ENCODE measurements at regions not wholly inside any gene's neighbourhood (a gene's known extent, or its start where the extent isn't known, plus 50 kb on each side); places are given as distances from the start of the nearest gene placed in this dataset.

DNA sequence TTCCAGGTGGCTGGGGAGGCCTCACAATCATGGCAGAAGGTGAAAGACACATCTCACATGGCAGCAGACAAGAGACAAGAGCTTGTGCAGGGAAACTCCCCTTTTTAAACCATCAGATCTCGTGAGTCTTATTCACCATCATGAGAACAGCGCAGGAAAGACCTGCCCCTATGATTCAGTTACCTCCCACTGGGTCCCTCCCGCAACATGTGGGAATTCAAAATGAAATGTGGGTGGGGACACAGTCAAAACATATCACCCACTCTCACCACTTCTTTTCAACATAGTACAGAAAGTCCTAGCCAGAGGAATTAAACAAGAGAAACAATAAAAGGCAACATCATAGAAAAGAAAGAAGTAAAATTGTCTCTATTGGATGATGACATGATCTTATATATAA lies 223.4 kb upstream of the SLC24A2 start:
- H3K4ac ChIP-seq (ENCODE audit: low read depth, low read length) = no peak overlapping the region

More for the DNA sequence above, 223.4 kb upstream of the SLC24A2 start:
- Histone ChIP-seq H2AFZ (replicated peaks; ENCODE audit: low read length, poor library complexity) (no peak overlapping the region), H2AK5ac (ENCODE audit: low read depth, low read length) (no peak overlapping the region), H3K56ac (ENCODE audit: extremely low read depth, insufficient read depth, low read length) (no peak overlapping the region), H3K27me3 (ENCODE audit: control insufficient read depth, insufficient read depth, low read length) (no peaks in the 10 kb centered on the region), H2BK5ac (ENCODE audit: low read depth, low read length, poor library complexity, severe bottlenecking) (no peak overlapping the region), H2BK120ac (ENCODE audit: low read depth, low read length) (no peak overlapping the region), H3K27ac (ENCODE audit: insufficient read depth, low read length) (no peak overlapping the region), H3K4me1 (ENCODE audit: control insufficient read depth, insufficient read depth, low read length) (no peaks in the 10 kb centered on the region), H3K79me1 (ENCODE audit: low read depth in 1 of 2, low read length in 2 of 2) (no peaks in the 10 kb centered on the region), H2AK9ac (replicated peaks; ENCODE audit: low read depth, low read length, poor library complexity) (no peak overlapping the region), H3K36me3 (ENCODE audit: control insufficient read depth, insufficient read depth, low read length) (no peaks in the 10 kb centered on the region), H3K14ac (replicated peaks; ENCODE audit: low read depth, low read length) (no peak overlapping the region), H4K8ac (ENCODE audit: low read depth in 2 of 2, low read length in 2 of 2) (no peak overlapping the region), H3K9me3 (ENCODE audit: control insufficient read depth, insufficient read depth, low read length) (no peaks in the 10 kb centered on the region), H3K4me3 (ENCODE audit: insufficient read depth, low read depth, low read length) (no peak overlapping the region), H3K18ac (ENCODE audit: low read depth, low read length) (no peak overlapping the region), H4K20me1 (ENCODE audit: insufficient read depth, low read length) (no peaks in the 10 kb centered on the region), H3K9ac (ENCODE audit: low read depth, low read length) (no peak overlapping the region), H2BK20ac (ENCODE audit: low read depth, low read length) (no peak overlapping the region), H3K4me2 (ENCODE audit: low read depth, low read length) (no peak overlapping the region), H3K23ac (ENCODE audit: low read depth, low read length) (no peak overlapping the region), H3K9me1 (ENCODE audit: insufficient read depth, low read length) (no peaks in the 10 kb centered on the region), H2BK15ac (ENCODE audit: low read depth, low read length) (no peak overlapping the region), H4K91ac (ENCODE audit: insufficient read depth, low read depth, low read length) (no peak overlapping the region), H4K5ac (ENCODE audit: low read depth, low read length) (no peak overlapping the region)
- ChIA-PET CTCF (no interaction called here), POLR2A (ENCODE audit: unreplicated experiment) (no interaction called here)
- DNase-seq (no peak), ATAC-seq (ENCODE audit: low read depth) (no peak)
- in situ Hi-C loops (cut with MboI; ENCODE audit: low sequenced_read_pairs) (no loop called here), dilution Hi-C loops (cut with HindIII; ENCODE audit: low sequenced_read_pairs, unreplicated experiment) (no loop called here), intact Hi-C loops (cut with micrococcal nuclease) (no loop called here)
- no TSS peak for BruUV-seq (replicated peaks)
- TF ChIP-seq, protein P1, sequence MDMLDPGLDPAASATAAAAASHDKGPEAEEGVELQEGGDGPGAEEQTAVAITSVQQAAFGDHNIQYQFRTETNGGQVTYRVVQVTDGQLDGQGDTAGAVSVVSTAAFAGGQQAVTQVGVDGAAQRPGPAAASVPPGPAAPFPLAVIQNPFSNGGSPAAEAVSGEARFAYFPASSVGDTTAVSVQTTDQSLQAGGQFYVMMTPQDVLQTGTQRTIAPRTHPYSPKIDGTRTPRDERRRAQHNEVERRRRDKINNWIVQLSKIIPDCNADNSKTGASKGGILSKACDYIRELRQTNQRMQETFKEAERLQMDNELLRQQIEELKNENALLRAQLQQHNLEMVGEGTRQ (IDR thresholded peaks at IDR 0.05; ENCODE audit: low read depth, low read length) = no peak
- no peak for TF ChIP-seq MAFK (IDR thresholded peaks at IDR 0.05; ENCODE audit: low read depth, low read length)
- TF ChIP-seq POLR2A (IDR thresholded peaks at IDR 0.05; ENCODE audit: low read depth, low read length) = no peak
- no peak for TF ChIP-seq RFX5 (IDR thresholded peaks at IDR 0.05; ENCODE audit: low read depth, low read length)
- TF ChIP-seq NFE2L2 (IDR thresholded peaks at IDR 0.05; ENCODE audit: low read depth, low read length) = no peak
- TF ChIP-seq SMC3 (IDR thresholded peaks at IDR 0.05; ENCODE audit: low read depth, low read length) = no peak
- no CpG with 5 or more reads among the region's 3 CpGs for WGBS, 2 experiments (ENCODE audit: extremely low coverage in 2 of 2, insufficient read length in 1 of 2)
